Suprapubic skin (tissue), 3 donors: ENCODE measurements at regions not wholly inside any gene's neighbourhood (a gene's known extent, or its start where the extent isn't known, plus 50 kb on each side); places are given as distances from the start of the nearest gene placed in this dataset.

Experiments used
- EP300 ChIP-seq: sonication (generic); formaldehyde crosslinking; IDR thresholded peaks from one replicate; pipeline ENCODE4 v1.6.1; 2017; ENCODE audit warnings: antibody characterized with exemption
- POLR2A ChIP-seq, 2 donors: fragments of 450-650 bp; IDR thresholded peaks; one replicate each; pipeline ENCODE4 v1.6.1; 2017; ENCODE audit warnings: antibody characterized with exemption in 2 of 2, mild to moderate bottlenecking in 2 of 2, moderate library complexity in 2 of 2
- TF ChIP-seq, protein P1 (sequence below), 2 donors: fragments of 200-600 bp in 1 of 2; fragments of 450-650 bp in 1 of 2; sonication (generic) in 1 of 2; IDR thresholded peaks; one replicate each; pipeline ENCODE4 v1.5.1; 2016 to 2019; ENCODE audit warnings: antibody characterized with exemption in 2 of 2, mild to moderate bottlenecking in 1 of 2, moderate library complexity in 1 of 2

DNA sequence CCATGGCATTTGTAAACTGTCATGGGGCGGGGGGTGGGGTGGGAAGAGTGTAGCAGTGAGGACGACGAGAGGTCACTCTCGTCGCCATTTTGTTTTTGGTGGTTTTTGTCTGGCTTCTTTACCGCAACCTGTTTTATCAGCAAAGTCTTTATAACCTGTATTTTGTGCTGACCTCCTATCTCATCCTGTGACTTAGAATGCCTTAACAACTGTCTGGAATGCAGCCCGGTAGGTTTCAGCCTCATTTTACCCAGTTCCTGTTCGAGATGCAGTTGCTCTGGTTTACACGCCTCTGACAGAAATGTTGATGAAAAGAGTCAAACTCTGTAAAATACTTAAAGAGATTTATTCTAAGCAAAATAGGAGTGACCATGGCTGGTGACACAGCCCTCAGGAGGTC lies 852.0 kb downstream of the DACH1 start:
- no peak for TF ChIP-seq EP300
- TF ChIP-seq, protein P1, sequence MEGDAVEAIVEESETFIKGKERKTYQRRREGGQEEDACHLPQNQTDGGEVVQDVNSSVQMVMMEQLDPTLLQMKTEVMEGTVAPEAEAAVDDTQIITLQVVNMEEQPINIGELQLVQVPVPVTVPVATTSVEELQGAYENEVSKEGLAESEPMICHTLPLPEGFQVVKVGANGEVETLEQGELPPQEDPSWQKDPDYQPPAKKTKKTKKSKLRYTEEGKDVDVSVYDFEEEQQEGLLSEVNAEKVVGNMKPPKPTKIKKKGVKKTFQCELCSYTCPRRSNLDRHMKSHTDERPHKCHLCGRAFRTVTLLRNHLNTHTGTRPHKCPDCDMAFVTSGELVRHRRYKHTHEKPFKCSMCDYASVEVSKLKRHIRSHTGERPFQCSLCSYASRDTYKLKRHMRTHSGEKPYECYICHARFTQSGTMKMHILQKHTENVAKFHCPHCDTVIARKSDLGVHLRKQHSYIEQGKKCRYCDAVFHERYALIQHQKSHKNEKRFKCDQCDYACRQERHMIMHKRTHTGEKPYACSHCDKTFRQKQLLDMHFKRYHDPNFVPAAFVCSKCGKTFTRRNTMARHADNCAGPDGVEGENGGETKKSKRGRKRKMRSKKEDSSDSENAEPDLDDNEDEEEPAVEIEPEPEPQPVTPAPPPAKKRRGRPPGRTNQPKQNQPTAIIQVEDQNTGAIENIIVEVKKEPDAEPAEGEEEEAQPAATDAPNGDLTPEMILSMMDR (IDR thresholded peaks at IDR 0.05): no peak
- TF ChIP-seq POLR2A (IDR thresholded peaks at IDR 0.05): no peak
